Fibroblast of skin of left biceps (primary cell): ENCODE measurements at regions not wholly inside any gene's neighbourhood (a gene's known extent, or its start where the extent isn't known, plus 50 kb on each side); places are given as distances from the start of the nearest gene placed in this dataset.

Experiments
- DNase-seq, 2 experiments: peaks; one replicate each; pipeline ENCODE4 v3.0.0-alpha.2; 2013; ENCODE audit warnings: low read depth in 2 of 2

GRCh38 chr7:124330731-124331407, 298.0 kb upstream of the TMEM229A start:
- DNase-seq = no peak

- no peak for DNase-seq
These were observed 295.9 kb upstream of the TMEM229A start for GRCh38 chr7:124328774-124329173.

- no peak for DNase-seq
These were observed 291.4 kb upstream of the TMEM229A start for GRCh38 chr7:124324262-124324661.

- DNase-seq = no peak
These were observed 290.7 kb upstream of the TMEM229A start for GRCh38 chr7:124323597-124323996.

DNA sequence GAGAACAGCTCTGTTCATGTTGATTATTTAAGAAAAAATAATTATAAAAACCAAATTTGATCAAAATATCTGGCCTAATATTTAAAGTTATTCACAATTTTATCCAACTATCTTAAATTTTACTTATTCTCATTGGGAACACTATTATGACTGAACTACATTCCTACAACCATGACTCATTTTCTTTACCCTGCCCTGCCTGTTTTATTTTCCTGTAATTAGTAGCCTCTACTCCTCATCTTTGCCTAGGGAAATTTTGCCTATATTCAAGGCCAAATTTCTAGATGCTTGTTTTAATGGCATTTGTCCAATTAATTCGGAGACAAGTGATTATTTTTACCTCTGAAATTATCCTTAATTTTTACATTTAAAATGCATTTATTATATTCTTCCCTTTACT, 289.7 kb upstream of the TMEM229A start:
- no peak for DNase-seq

- DNase-seq = no peak
These were observed 286.0 kb upstream of the TMEM229A start for GRCh38 chr7:124318721-124319450.

DNA sequence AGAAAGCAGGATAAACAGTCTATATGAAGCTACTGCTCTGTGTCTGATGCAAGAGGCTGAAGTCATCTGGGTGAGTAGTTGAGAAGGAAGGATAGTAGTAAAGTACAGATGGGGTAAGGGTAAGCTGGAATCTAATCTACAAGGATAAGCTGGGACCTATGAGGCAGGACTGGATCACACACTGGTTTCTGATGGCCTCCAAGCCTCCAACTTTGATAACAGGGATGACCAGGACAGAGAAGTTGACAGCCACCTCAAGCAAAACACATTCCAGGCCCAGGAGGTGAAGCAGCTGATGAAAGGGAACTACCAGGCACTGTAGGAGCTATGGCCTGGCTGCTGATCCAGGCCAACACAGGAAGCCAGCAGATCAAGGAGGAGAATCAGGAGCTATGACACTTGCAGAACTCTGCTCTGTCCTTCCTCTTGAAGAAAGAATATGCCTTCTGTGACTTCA, 278.1 kb upstream of the TMEM229A start:
- DNase-seq = no peak

DNA sequence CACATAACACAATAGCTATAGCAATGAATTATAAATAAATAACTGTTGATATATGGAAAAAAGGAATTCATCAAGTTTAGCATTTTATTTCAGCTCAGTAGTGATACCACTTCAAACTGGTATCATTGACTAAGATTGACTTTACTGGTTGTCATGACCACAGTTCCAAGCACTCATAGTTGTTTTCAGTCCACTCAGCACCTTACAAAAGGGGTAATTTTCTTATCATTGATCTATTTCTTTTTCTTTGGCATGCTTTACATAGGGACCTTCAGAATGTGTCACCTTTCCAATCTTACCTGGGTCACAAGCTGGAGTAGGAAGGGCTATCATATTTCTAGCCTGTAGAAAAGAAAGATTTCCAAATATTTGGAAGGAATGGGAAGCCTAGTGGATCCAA, 275.5 kb upstream of the TMEM229A start:
- no peak for DNase-seq

GRCh38 chr7:124295289-124295688, 262.4 kb upstream of the TMEM229A start:
- DNase-seq = no peak

- DNase-seq = no peak
These were observed 252.1 kb upstream of the TMEM229A start for GRCh38 chr7:124284937-124285336.

DNA sequence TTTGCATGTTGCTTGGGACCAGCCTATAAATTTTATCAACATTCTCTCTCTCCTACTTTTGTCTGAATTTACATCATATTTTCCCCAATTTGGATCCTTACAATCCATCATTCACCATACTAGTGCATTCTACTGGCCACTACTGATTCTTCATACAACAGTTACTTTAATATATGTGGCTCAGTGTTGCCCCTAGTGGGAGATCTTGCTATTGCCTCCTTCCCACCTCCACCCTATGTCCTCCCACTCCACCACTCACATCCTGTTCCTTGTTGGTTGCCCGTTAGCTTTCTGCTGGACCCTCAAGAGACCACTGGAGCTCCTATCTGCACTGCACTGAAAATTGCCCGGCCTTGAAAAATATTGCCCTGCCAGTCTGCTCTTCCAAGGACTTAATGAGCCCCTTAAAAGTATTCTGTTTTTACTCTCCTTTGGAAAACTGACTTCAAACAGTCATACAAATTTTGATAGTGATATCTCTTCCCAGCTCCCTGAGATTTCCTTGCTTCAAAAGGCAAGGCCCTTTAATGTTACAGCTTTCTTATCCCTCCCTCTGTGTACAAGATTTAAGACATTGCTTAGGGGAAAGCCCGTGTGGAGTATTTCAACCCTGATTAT, 243.2 kb upstream of the TMEM229A start:
- DNase-seq = no peak

- no peak for DNase-seq
These were observed 242.5 kb upstream of the TMEM229A start for GRCh38 chr7:124275411-124275810.

- DNase-seq = no peak
These were observed 236.9 kb upstream of the TMEM229A start for GRCh38 chr7:124269774-124270173.

DNA sequence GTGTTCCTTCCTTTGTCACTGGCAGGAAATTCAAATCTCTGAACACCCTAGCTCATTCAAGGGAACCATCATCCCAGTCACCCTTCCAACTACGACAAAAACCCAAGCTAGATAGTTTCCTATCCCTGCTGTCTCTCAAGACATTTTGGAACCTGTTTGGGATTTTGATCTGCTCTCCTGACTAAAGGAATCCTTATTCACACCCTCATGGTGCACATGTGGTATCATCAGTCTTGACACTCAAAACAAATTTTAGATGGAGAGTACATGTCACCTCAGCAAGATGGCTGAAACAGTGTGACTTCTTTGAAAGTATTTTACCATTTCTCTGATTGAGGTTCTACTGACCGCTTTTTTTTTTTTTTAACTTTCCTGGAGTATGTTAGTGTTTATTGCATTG, 234.3 kb upstream of the TMEM229A start:
- no peak for DNase-seq

DNA sequence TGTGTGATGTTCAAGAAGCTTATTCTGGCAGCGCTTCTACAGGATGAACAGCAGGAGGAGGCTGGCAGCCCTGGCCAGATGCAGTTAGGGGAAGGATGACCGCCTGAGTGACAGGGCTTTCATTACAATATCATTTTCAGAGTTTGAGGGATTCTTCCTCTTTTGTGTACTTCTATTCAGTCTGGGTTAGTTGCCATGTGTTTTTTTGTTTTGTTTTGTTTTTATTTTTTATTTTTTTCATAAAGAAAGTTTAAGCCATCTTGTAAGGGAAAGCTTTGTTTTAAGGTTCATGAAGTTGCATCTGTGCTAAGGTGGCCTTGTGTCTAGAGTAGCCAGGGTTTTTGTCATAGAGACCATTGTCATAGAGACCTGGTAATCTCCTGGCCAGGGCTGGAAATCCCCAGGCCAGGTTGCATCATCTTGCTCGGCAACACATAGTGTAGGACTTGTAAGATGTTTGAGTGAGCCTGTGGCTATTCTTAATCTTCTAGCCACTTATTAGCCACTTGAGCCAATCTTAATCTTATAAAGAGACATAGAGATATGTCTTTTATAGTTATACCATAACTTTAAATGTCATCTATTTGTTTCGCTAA, 230.5 kb upstream of the TMEM229A start:
- DNase-seq = no peak

- DNase-seq = no peak
These were observed 228.8 kb upstream of the TMEM229A start for GRCh38 chr7:124261710-124262109.

DNA sequence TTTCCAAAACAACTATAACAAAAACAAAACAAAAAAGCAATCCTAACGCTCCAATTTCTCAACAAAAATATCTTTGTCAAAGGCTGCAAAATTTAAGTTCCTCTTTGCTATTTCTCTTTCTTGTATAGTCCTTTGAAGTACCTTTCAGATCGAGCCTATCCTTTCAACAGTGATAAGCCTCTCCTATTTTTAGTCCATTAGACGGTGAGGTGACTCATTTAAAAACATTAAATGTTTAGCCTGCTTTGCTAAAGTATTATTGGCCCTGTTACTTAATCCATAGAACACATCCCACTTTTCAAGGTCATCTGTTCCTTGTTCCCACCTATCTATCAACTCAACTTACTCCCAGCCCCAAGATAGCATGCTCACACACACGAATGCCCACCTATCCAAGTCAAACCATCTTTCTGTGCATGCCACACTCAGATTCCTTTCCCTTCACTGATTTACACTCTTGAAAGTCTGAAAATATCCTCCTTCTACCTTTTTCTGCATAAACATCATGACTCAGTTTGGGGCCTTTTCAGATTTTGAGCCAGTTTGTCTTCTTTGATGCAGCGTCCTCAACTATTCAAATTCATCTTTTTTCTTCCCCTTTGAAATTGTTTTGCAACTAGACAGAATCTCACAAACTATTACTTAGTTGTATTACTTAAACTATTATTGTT, 224.9 kb upstream of the TMEM229A start:
- DNase-seq = no peak

DNA sequence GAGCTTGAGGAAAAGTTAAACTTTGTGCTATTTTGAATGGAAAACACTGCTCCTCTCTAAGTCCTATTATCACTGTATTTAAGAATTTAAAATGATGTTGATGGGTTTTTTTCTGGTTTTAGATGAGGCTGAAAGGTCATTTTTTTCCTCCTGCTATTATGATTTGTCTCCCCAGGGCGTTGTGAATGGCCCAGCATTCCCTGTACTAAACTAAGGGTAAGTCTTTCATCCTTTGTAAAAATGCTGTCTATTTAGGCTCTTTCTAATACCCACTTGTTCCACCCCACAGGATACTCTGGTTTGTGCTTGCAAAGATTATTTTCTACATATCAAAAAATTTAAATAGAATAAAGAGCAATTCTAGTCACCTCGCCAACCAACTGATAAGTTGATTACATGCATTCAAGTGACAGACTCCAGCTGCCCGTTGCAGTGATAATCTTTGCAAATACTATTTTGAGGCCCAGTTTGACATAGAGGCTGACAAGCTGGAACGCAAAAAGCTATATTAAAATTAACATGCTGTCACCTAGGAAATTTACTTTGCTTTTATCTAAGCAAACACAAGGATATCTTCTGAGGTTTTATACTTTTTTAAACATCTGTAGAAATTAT, 222.3 kb upstream of the TMEM229A start:
- no peak for DNase-seq

- no peak for DNase-seq
These were observed 221.5 kb upstream of the TMEM229A start for GRCh38 chr7:124254396-124254795.

- DNase-seq = no peak
These were observed 218.8 kb upstream of the TMEM229A start for GRCh38 chr7:124251636-124252035.

GRCh38 chr7:124250297-124251034, 217.6 kb upstream of the TMEM229A start:
- DNase-seq = no peak
